PC-3 (cell line): ENCODE measurements at regions not wholly inside any gene's neighbourhood (a gene's known extent, or its start where the extent isn't known, plus 50 kb on each side); places are given as distances from the start of the nearest gene placed in this dataset.
A peak's percentile ranks its signal among the peaks of the same experiment; 100 is the strongest.

Source experiments
- ATAC-seq: fragments of 200-7000 bp; cut with Tn5 transposase; 2 replicates; pipeline ENCODE4 v1.9.1; 2020; ENCODE audit warnings: mild to moderate bottlenecking, moderate library complexity
- BruUV-seq: library from RNA; stranded (reverse); fragments of 400-500 nt; replicated peaks from 2 replicates; lab custom pipeline; 2021; lab: Mats Ljungman, UMichigan
- CTCF ChIA-PET: fragments of 300-600 bp; sonication (Branson Sonifier 250); formaldehyde crosslinking; loops from one replicate; lab custom pipeline; 2022; ENCODE audit warnings: antibody characterized with exemption; lab: Charles Lee
- POLR2A ChIA-PET: fragments of 300-600 bp; sonication (Branson Sonifier 250); formaldehyde crosslinking; loops from one replicate; lab custom pipeline; 2022; ENCODE audit warnings: antibody characterized with exemption; ENCODE audit not compliant: unreplicated experiment; lab: Charles Lee
- DNase-seq: peaks from one replicate; pipeline ENCODE4 v3.0.0-alpha.2; 2015
- H2AFZ ChIP-seq: fragments of 300-600 bp; sonication (generic); 2 replicates; pipeline ENCODE4 v1.6.0; 2016; ENCODE audit warnings: antibody characterized with exemption, low read length
- H3F3A ChIP-seq: fragments of 300-600 bp; sonication (generic); one replicate; pipeline ENCODE4 v1.6.0; 2017; ENCODE audit warnings: antibody characterized with exemption, low read length, control low read depth, mild to moderate bottlenecking; ENCODE audit not compliant: unreplicated experiment
- H3K27ac ChIP-seq: fragments of 300-600 bp; sonication (generic); 2 replicates; pipeline ENCODE4 v1.5.1; 2016; ENCODE audit warnings: mild to moderate bottlenecking, low read length
- H3K27me3 ChIP-seq: fragments of 300-600 bp; sonication (generic); 2 replicates; pipeline ENCODE4 v1.6.1; 2016; ENCODE audit warnings: low read length, mixed read lengths
- H3K36me3 ChIP-seq: fragments of 300-600 bp; sonication (generic); 2 replicates; pipeline ENCODE4 v1.6.1; 2016; ENCODE audit warnings: low read depth, mixed run types, low read length, mixed read lengths
- H3K4me1 ChIP-seq: fragments of 300-600 bp; sonication (generic); 2 replicates; pipeline ENCODE4 v1.5.1; 2016; ENCODE audit warnings: low read length; ENCODE audit not compliant: insufficient read depth
- H3K4me2 ChIP-seq: fragments of 300-600 bp; sonication (generic); 2 replicates; pipeline ENCODE4 v1.6.0; 2016; ENCODE audit warnings: low read length
- H3K4me3 ChIP-seq: fragments of 300-600 bp; sonication (generic); 2 replicates; pipeline ENCODE4 v1.5.1; 2016; ENCODE audit warnings: mild to moderate bottlenecking, low read length, mixed read lengths
- H3K79me2 ChIP-seq: fragments of 300-600 bp; sonication (generic); 2 replicates; pipeline ENCODE4 v1.6.1; 2017; ENCODE audit warnings: low read length, mixed read lengths
- H3K9ac ChIP-seq: fragments of 300-600 bp; sonication (generic); 2 replicates; pipeline ENCODE4 v1.6.0; 2016; ENCODE audit warnings: mild to moderate bottlenecking, low read length
- H3K9me2 ChIP-seq: fragments of 300-600 bp; sonication (generic); replicated peaks from 2 replicates; pipeline ENCODE4 v1.6.1; 2016; ENCODE audit warnings: mixed run types, low read length, mixed read lengths
- H3K9me3 ChIP-seq: fragments of 300-600 bp; sonication (generic); 2 replicates; pipeline ENCODE4 v1.6.1; 2016; ENCODE audit warnings: low read length, mixed read lengths
- H4K20me1 ChIP-seq: fragments of 300-600 bp; sonication (generic); 2 replicates; pipeline ENCODE4 v1.6.1; 2016; ENCODE audit warnings: low read length, mixed read lengths
- EZH2 ChIP-seq: fragments of 300-600 bp; sonication (generic); IDR thresholded peaks from one replicate; pipeline ENCODE4 v1.6.1; 2017; ENCODE audit warnings: antibody characterized with exemption, mild to moderate bottlenecking, low read length; ENCODE audit not compliant: unreplicated experiment
- EZH2phosphoT487 ChIP-seq: fragments of 300-600 bp; sonication (generic); IDR thresholded peaks from 2 replicates; pipeline ENCODE4 v1.6.1; 2018; ENCODE audit warnings: mild to moderate bottlenecking, antibody characterized with exemption, low read length, borderline replicate concordance
- intact Hi-C: fragments of 100-400 bp; cut with micrococcal nuclease; formaldehyde crosslinking; loops from 2 replicates; pipeline ENCODE4 v1.9.0; 2023
- TF ChIP-seq, protein P1 (sequence below): fragments of 300-600 bp; sonication (generic); conservative IDR thresholded peaks from 2 replicates; pipeline ENCODE4 v1.5.1; 2017; ENCODE audit warnings: antibody characterized with exemption, low read depth, mild to moderate bottlenecking, low read length

DNA sequence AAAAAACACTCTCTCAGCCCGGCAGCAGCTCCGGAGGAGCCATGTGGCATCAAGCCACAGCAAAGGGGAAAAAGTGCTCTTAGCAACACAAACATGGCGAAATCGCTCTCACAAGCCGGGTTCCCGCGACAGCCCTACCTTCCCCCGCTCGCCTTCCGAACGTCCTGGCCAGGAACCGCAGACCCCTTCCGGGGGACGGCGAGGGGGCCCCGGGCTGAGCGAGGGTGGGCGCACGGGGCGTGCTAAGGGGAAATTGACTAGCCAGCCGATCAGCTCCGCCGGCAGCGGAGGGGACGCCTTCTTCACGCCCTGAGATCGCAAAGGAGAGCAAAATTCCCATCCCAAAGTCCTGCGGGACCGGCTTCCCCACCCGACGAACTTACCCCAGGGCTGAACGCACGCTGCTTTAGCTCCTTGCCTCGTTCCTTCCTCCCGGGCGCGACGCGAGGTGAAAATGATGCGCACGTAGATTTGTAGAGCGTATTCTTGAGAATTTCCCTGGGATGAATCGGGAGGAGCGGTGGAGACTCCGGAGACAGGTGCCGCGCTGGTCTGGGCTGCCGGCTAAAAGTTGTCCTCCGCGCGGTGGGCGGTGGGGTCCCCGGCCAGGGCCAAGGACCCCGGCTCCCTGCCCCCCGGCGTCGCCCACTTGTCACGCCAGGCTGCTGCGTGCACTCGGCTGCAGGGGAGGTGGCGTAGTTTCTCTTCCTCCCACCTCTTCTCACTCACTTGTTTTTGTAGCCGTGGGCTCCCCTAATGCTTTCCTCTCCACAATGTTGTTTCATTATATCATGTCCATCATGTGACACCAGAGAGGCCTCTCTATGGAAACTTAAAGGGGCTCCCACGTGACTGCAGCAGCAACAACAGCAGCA is 220.1 kb upstream of the MKLN1 start:
- Histone ChIP-seq H3K79me2 (peaks cover 95% of the 10 kb centered on the region), H3K4me3 (peak overlapping the region; percentile 96), H3K9me2 (no peaks in the 10 kb centered on the region), H3K27me3 (no peaks in the 10 kb centered on the region), H3F3A (no peaks in the 10 kb centered on the region), H3K9me3 (no peaks in the 10 kb centered on the region), H3K9ac (peak overlapping the region; percentile 97), H3K36me3 (peaks cover 9% of the 10 kb centered on the region), H3K27ac (peak overlapping the region; percentile 96), H3K4me2 (peak overlapping the region; percentile 98), H4K20me1 (peaks cover 21% of the 10 kb centered on the region; the same call in 1 of the 2 replicates), H2AFZ (peak overlapping the region; percentile 51), H3K4me1 (peaks cover 38% of the 10 kb centered on the region)
- ChIA-PET CTCF (interaction anchor here (0.6 kb wide), 1 partner anchor 203 kb away, joined by 6 read pairs; no protein-coding TSS in a partner anchor), POLR2A (no interaction called here)
- TF ChIP-seq EZH2 (no peak), EZH2phosphoT487 (no peak)
- TF ChIP-seq, protein P1, sequence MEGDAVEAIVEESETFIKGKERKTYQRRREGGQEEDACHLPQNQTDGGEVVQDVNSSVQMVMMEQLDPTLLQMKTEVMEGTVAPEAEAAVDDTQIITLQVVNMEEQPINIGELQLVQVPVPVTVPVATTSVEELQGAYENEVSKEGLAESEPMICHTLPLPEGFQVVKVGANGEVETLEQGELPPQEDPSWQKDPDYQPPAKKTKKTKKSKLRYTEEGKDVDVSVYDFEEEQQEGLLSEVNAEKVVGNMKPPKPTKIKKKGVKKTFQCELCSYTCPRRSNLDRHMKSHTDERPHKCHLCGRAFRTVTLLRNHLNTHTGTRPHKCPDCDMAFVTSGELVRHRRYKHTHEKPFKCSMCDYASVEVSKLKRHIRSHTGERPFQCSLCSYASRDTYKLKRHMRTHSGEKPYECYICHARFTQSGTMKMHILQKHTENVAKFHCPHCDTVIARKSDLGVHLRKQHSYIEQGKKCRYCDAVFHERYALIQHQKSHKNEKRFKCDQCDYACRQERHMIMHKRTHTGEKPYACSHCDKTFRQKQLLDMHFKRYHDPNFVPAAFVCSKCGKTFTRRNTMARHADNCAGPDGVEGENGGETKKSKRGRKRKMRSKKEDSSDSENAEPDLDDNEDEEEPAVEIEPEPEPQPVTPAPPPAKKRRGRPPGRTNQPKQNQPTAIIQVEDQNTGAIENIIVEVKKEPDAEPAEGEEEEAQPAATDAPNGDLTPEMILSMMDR: no peak
- DNase-seq (peak; percentile 64), ATAC-seq (peak; percentile 8)
- intact Hi-C loops: loop anchor here (5.0 kb wide), 1 partner anchor 35 kb away; no protein-coding TSS in a partner anchor
- BruUV-seq: TSS peak; percentile 34

DNA sequence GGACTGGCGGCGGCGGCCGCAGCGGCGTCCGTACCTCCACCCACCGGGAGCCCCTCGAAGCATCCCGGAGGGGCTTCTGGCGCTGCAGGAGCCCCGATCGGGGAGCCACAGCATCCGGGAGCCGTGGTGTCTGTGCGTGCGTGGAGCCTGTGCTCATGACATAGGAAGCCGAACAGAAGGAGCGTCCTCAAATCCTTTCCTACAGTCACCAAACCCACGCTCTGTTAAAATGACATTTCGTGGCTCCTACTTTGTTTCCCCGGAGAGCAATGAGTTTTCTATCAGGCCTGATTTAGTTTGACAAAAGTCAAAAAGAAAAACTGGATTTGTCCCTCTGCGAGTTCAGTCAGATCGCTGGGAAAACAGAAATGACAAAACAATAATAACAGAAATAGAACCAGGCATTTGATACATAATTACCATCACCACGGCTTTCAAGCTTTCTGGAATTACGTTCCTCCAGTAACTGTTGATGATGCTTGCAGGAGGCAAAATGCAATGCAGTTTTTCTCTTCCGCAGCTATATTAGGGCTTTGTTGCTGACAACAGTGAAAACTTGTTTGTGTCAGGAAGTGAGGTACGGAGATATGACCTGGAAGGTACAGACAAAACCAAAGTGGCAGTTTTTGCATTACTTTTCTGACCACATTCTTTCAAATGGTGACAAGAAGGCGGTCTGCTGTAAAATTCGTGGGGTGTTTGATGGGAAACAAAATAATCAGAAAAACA is 219.3 kb upstream of the MKLN1 start:
- ATAC-seq (no peak), DNase-seq (peak; percentile 34)
- Histone ChIP-seq H3K4me2 (peak overlapping the region; percentile 98), H3K9ac (peak overlapping the region; percentile 97), H3K27me3 (no peaks in the 10 kb centered on the region), H3F3A (no peaks in the 10 kb centered on the region), H2AFZ (peak overlapping the region; percentile 51), H3K9me2 (no peaks in the 10 kb centered on the region), H4K20me1 (peaks cover 18% of the 10 kb centered on the region; the same call in 1 of the 2 replicates), H3K4me1 (peaks cover 38% of the 10 kb centered on the region), H3K36me3 (peaks cover 7% of the 10 kb centered on the region), H3K27ac (peak overlapping the region; percentile 96), H3K4me3 (peak overlapping the region; percentile 96), H3K79me2 (peaks cover 87% of the 10 kb centered on the region), H3K9me3 (no peaks in the 10 kb centered on the region)
- ChIA-PET CTCF (interaction anchor here (1.5 kb wide), 1 partner anchor 56 kb away, joined by 5 read pairs; no protein-coding TSS in a partner anchor), POLR2A (interaction anchor here (2.1 kb wide), 1 partner anchor 56 kb away, joined by 18 read pairs; no protein-coding TSS in a partner anchor)
- BruUV-seq: no TSS peak
- intact Hi-C loops: loop anchor here (5.0 kb wide), 1 partner anchor 36 kb away; no protein-coding TSS in a partner anchor
- TF ChIP-seq, protein P1: no peak
